HCT116 (cell line): ENCODE measurements at regions not wholly inside any gene's neighbourhood (a gene's known extent, or its start where the extent isn't known, plus 50 kb on each side); places are given as distances from the start of the nearest gene placed in this dataset.

Experiments used
- ATAC-seq: fragments of 200-7000 bp; cut with Tn5 transposase; 2 replicates; pipeline ENCODE4 v1.9.1; 2020; ENCODE audit warnings: mild to moderate bottlenecking, moderate library complexity
- BruUV-seq: library from RNA; stranded (reverse); fragments of 400-500 nt; replicated peaks from 2 replicates; lab custom pipeline; 2021; lab: Mats Ljungman, UMichigan
- CTCF ChIA-PET: fragments of 300-600 bp; sonication (Branson Sonifier 250); formaldehyde crosslinking; loops from one replicate; lab custom pipeline; 2021; ENCODE audit warnings: antibody characterized with exemption; lab: Charles Lee
- POLR2A ChIA-PET: fragments of 300-600, 350-600 bp; sonication (Branson Sonifier 250); formaldehyde crosslinking; loops from one replicate; lab custom pipeline; 2021; ENCODE audit warnings: antibody characterized with exemption; lab: Charles Lee
- RAD21 ChIA-PET, 2 experiments: fragments of 300-600 bp; sonication (Branson Sonifier 250); formaldehyde crosslinking; loops; one replicate each; lab custom pipeline; 2023; ENCODE audit warnings: low total read pairs in 2 of 2; ENCODE audit not compliant: uncharacterized antibody in 2 of 2, unreplicated experiment in 2 of 2, low non-redundant PET in 1 of 2; lab: Charles Lee
- DNase-seq: peaks from one replicate; pipeline ENCODE4 v3.0.0-alpha.2; 2010; ENCODE audit warnings: low read depth, low spot score
- H2AFZ ChIP-seq: fragments of 200-600 bp; shearing (Covaris generic), sonication (generic); 2 replicates; pipeline ENCODE4 v1.6.1; 2017; ENCODE audit warnings: low read depth, mixed run types, mixed read lengths, antibody characterized with exemption, low read length; ENCODE audit not compliant: poor library complexity, severe bottlenecking
- H3K27ac ChIP-seq: 2 replicates; pipeline ENCODE4 v1.5.1; 2012; ENCODE audit warnings: low read depth, low read length
- H3K27me3 ChIP-seq: fragments of 200-600 bp; sonication (generic); 2 replicates; pipeline ENCODE4 v1.6.1; 2016; ENCODE audit warnings: mixed run types, low read length, mixed read lengths; ENCODE audit not compliant: insufficient read depth
- H3K36me3 ChIP-seq, 2 experiments: fragments of 200-500 bp in 1 of 2; fragments of 200-600 bp in 1 of 2; sonication (Bioruptor generic) in 1 of 2; sonication (generic) in 1 of 2; 2 replicates each; pipeline versions ENCODE4 v1.5.1 to v1.6.1; 2014 to 2016; ENCODE audit warnings: low read length in 2 of 2, inconsistent platforms in 1 of 2, mixed read lengths in 1 of 2, mixed run types in 1 of 2; ENCODE audit not compliant: insufficient read depth in 2 of 2, control insufficient read depth in 1 of 2
- H3K4me1 ChIP-seq, 2 experiments: fragments of 200-600 bp in 1 of 2; sonication (generic) in 1 of 2; 2 replicates each; pipeline versions ENCODE4 v1.5.1 to v1.6.1; 2012 to 2017; ENCODE audit warnings: low read length in 2 of 2, inconsistent platforms in 1 of 2, mild to moderate bottlenecking in 1 of 2, mixed read lengths in 1 of 2, mixed run types in 1 of 2, moderate library complexity in 1 of 2; ENCODE audit not compliant: insufficient read depth in 2 of 2, control insufficient read depth in 1 of 2
- H3K4me2 ChIP-seq: fragments of 200-600 bp; sonication (generic); 2 replicates; pipeline ENCODE4 v1.6.1; 2017; ENCODE audit warnings: mixed run types, low read length, mixed read lengths
- H3K4me3 ChIP-seq, 2 experiments: fragments of 200-600 bp in 1 of 2; sonication (generic) in 1 of 2; replicated peaks in 1 of 2; 2 replicates each; pipeline ENCODE4 v1.5.1; 2011 to 2016; ENCODE audit warnings: low read length in 2 of 2, control low read depth in 1 of 2, low read depth in 1 of 2, mild to moderate bottlenecking in 1 of 2, mixed read lengths in 1 of 2, mixed run types in 1 of 2
- H3K79me2 ChIP-seq: fragments of 200-600 bp; sonication (generic); 2 replicates; pipeline ENCODE4 v1.6.1; 2017; ENCODE audit warnings: mild to moderate bottlenecking, mixed run types, low read length, moderate library complexity, mixed read lengths; ENCODE audit not compliant: insufficient read depth
- H3K9ac ChIP-seq: fragments of 200-600 bp; sonication (generic); 2 replicates; pipeline ENCODE4 v1.6.1; 2016; ENCODE audit warnings: low read length, mixed read lengths
- H3K9me2 ChIP-seq: fragments of 200-600 bp; sonication (generic), shearing (Covaris generic); 2 replicates; pipeline ENCODE4 v1.6.1; 2017; ENCODE audit warnings: mixed run types, mild to moderate bottlenecking, moderate library complexity; ENCODE audit not compliant: insufficient read depth
- H3K9me3 ChIP-seq, 2 experiments: fragments of 200-500 bp in 1 of 2; fragments of 200-600 bp in 1 of 2; sonication (Bioruptor generic) in 1 of 2; sonication (generic) in 1 of 2; 2 replicates each; pipeline ENCODE4 v1.6.1; 2014 to 2017; ENCODE audit warnings: low read length in 2 of 2, mixed read lengths in 2 of 2, inconsistent platforms in 1 of 2, low read depth in 1 of 2, mild to moderate bottlenecking in 1 of 2, mixed run types in 1 of 2, moderate library complexity in 1 of 2; ENCODE audit not compliant: control insufficient read depth in 1 of 2, insufficient read depth in 1 of 2
- H4K20me1 ChIP-seq: fragments of 200-600 bp; sonication (generic), shearing (Covaris generic); 2 replicates; pipeline ENCODE4 v1.6.1; 2017; ENCODE audit warnings: mixed run types, mild to moderate bottlenecking, moderate library complexity; ENCODE audit not compliant: insufficient read depth
- ATF3 ChIP-seq: IDR thresholded peaks from 2 replicates; pipeline ENCODE4 v1.6.1; 2012
- CBX3 ChIP-seq: IDR thresholded peaks from 2 replicates; pipeline ENCODE4 v1.6.1; 2012; ENCODE audit warnings: low read depth
- CEBPB ChIP-seq: IDR thresholded peaks from 2 replicates; pipeline ENCODE4 v1.6.1; 2012; ENCODE audit warnings: low read depth
- CTCF ChIP-seq, 3 experiments: fragments of 200-600 bp in 1 of 3; sonication (generic) in 1 of 3; IDR thresholded peaks in 2 of 3; conservative IDR thresholded peaks in 1 of 3; 2 replicates each; pipeline ENCODE4 v1.5.1; 2012 to 2017; ENCODE audit warnings: low read depth in 2 of 3, low read length in 2 of 3, antibody characterized with exemption in 1 of 3, borderline replicate concordance in 1 of 3, control low read depth in 1 of 3, mild to moderate bottlenecking in 1 of 3, mixed read lengths in 1 of 3, mixed run types in 1 of 3, moderate library complexity in 1 of 3; ENCODE audit not compliant: insufficient read depth in 1 of 3
- ELF1 ChIP-seq: IDR thresholded peaks from 2 replicates; pipeline ENCODE4 v1.6.1; 2012; ENCODE audit warnings: low read depth, borderline replicate concordance
- EZH2 ChIP-seq: fragments of 200-600 bp; sonication (generic); IDR thresholded peaks from 2 replicates; pipeline ENCODE4 v1.6.1; 2017; ENCODE audit warnings: antibody characterized with exemption, mixed run types
- EZH2phosphoT487 ChIP-seq: fragments of 200-600 bp; IDR thresholded peaks from 2 replicates; pipeline ENCODE4 v1.6.1; 2018; ENCODE audit warnings: antibody characterized with exemption, borderline replicate concordance
- FOSL1 ChIP-seq: IDR thresholded peaks from 2 replicates; pipeline ENCODE4 v1.6.1; 2012; ENCODE audit warnings: low read depth
- JUND ChIP-seq: IDR thresholded peaks from 2 replicates; pipeline ENCODE4 v1.6.1; 2012
- RAD21 ChIP-seq: IDR thresholded peaks from 2 replicates; pipeline ENCODE4 v1.6.1; 2012; ENCODE audit warnings: low read depth, mild to moderate bottlenecking
- SIN3A ChIP-seq: IDR thresholded peaks from 2 replicates; pipeline ENCODE4 v1.6.1; 2012; ENCODE audit warnings: low read depth
- ZBTB33 ChIP-seq: IDR thresholded peaks from 2 replicates; pipeline ENCODE4 v1.6.1; 2011; ENCODE audit warnings: mild to moderate bottlenecking, low read length, moderate library complexity; ENCODE audit not compliant: insufficient replicate concordance; ENCODE audit errors: extremely low read depth
- ZFX ChIP-seq: fragments of 450-650 bp; IDR thresholded peaks from 2 replicates; pipeline ENCODE4 v1.6.1; 2017
- ZNF274 ChIP-seq: fragments of 200-500 bp; sonication (Bioruptor generic); IDR thresholded peaks from 2 replicates; pipeline ENCODE4 v1.6.1; 2014; ENCODE audit warnings: mild to moderate bottlenecking, low read depth, low read length, inconsistent platforms
- intact Hi-C: fragments of 100-400 bp; cut with micrococcal nuclease; formaldehyde crosslinking; loops from 2 replicates; pipeline ENCODE4 v1.10.0; 2022
- TF ChIP-seq, protein P1 (sequence below): IDR thresholded peaks from 2 replicates; pipeline ENCODE4 v1.6.1; 2012

- Histone ChIP-seq H3K36me3 (no peaks in the 10 kb centered on the region), H3K4me2 (no peak overlapping the region), H3K4me3 (no peak overlapping the region), H4K20me1 (no peaks in the 10 kb centered on the region), H2AFZ (no peak overlapping the region), H3K79me2 (no peaks in the 10 kb centered on the region), H3K9me2 (no peaks in the 10 kb centered on the region), H3K27ac (no peak overlapping the region), H3K9ac (no peak overlapping the region), H3K4me1 (peaks cover 10 to 13% of the 10 kb centered on the region in 2 experiments), H3K27me3 (no peaks in the 10 kb centered on the region), H3K9me3 (no peaks in the 10 kb centered on the region)
- DNase-seq (no peak), ATAC-seq (no peak)
- intact Hi-C loops = no loop called here
- POLR2A ChIA-PET = no interaction called here
- no TSS peak for BruUV-seq
- RAD21 ChIA-PET = no interaction called here
- CTCF ChIA-PET = no interaction called here
- no peak for TF ChIP-seq ZNF274
- no peak for TF ChIP-seq FOSL1
- TF ChIP-seq RAD21 = no peak
- TF ChIP-seq ZFX = no peak
- no peak for TF ChIP-seq CTCF (IDR thresholded peaks at IDR 0.05 in 2 of 3, conservative IDR thresholded peaks at IDR 0.05 in 1 of 3; ENCODE audit: borderline replicate concordance in 1 of 3, insufficient read depth in 1 of 3, low read depth in 2 of 3, low read length in 2 of 3)
- no peak for TF ChIP-seq SIN3A
- TF ChIP-seq ATF3 = no peak
- TF ChIP-seq ELF1 = no peak
- no peak for TF ChIP-seq EZH2
- no peak for TF ChIP-seq ZBTB33
- no peak for TF ChIP-seq JUND
- no peak for TF ChIP-seq EZH2phosphoT487
- TF ChIP-seq CEBPB = no peak
- TF ChIP-seq, protein P1, sequence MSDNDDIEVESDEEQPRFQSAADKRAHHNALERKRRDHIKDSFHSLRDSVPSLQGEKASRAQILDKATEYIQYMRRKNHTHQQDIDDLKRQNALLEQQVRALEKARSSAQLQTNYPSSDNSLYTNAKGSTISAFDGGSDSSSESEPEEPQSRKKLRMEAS = no peak
- no peak for TF ChIP-seq CBX3
These were observed 195.6 kb downstream of the PLK2 start for GRCh38 chr5:58264276-58264675.
